HepG2 (cell line): ENCODE measurements at regions not wholly inside any gene's neighbourhood (a gene's known extent, or its start where the extent isn't known, plus 50 kb on each side); places are given as distances from the start of the nearest gene placed in this dataset.

ENCODE experiments used
- ATAC-seq: fragments of 200-7000 bp; cut with Tn5 transposase; 3 replicates; pipeline ENCODE4 v1.9.1; 2020; ENCODE audit warnings: mild to moderate bottlenecking, moderate library complexity
- BruUV-seq: library from RNA; stranded (reverse); fragments of 400-500 nt; replicated peaks from 2 replicates; lab custom pipeline; 2021; lab: Mats Ljungman, UMichigan
- CTCF ChIA-PET: fragments of 300-600 bp; formaldehyde crosslinking; extraction: SDS; loops from one replicate; lab custom pipeline; 2021; ENCODE audit warnings: low total read pairs, inconsistent platforms, low intra/inter-chr PET ratio; lab: Yijun Ruan, JAX
- POLR2A ChIA-PET: fragments of 350-600 bp; sonication (Branson Sonifier 250); formaldehyde crosslinking; loops from one replicate; lab custom pipeline; 2020; ENCODE audit warnings: antibody characterized with exemption, inconsistent platforms; lab: Yijun Ruan, JAX
- DNase-seq: peaks from one replicate; pipeline ENCODE4 v3.0.0-alpha.2; 2015; ENCODE audit warnings: low spot score
- FAIRE-seq: peaks from 3 replicates; lab custom pipeline; 2011; peaks lifted over from hg19 to GRCh38; lab: Jason Lieb, UNC
- H2AFZ ChIP-seq: one replicate; pipeline ENCODE4 v1.6.1; 2011; ENCODE audit warnings: low read length, inconsistent platforms
- H3K27ac ChIP-seq: fragments of 300-600 bp; 3 replicates; pipeline ENCODE4 v1.8.0; 2011; ENCODE audit warnings: mixed run types, mild to moderate bottlenecking, mixed read lengths, low read length, inconsistent platforms; ENCODE audit not compliant: insufficient read depth; ENCODE audit errors: extremely low read length
- H3K27me3 ChIP-seq, 2 experiments: fragments of 200-600 bp in 1 of 2; 2 replicates in 1 of 2; 3 replicates in 1 of 2; pipeline versions ENCODE4 v1.6.0 to v1.8.0; 2011; ENCODE audit warnings: low read length in 2 of 2, mild to moderate bottlenecking in 2 of 2, moderate library complexity in 2 of 2, inconsistent platforms in 1 of 2; ENCODE audit not compliant: insufficient read depth in 2 of 2, control insufficient read depth in 1 of 2
- H3K36me3 ChIP-seq, 2 experiments: fragments of 200-600 bp in 1 of 2; replicated peaks in 1 of 2; 2 replicates in 1 of 2; 3 replicates in 1 of 2; pipeline versions ENCODE4 v1.5.1 to v1.8.0; 2011; ENCODE audit warnings: low read length in 2 of 2, inconsistent platforms in 1 of 2; ENCODE audit not compliant: insufficient read depth in 2 of 2, control insufficient read depth in 1 of 2
- H3K4me1 ChIP-seq: 2 replicates; pipeline ENCODE4 v1.5.1; 2012; ENCODE audit warnings: low read length, inconsistent platforms; ENCODE audit not compliant: insufficient read depth
- H3K4me2 ChIP-seq: 2 replicates; pipeline ENCODE4 v1.6.0; 2011; ENCODE audit warnings: low read depth, low read length, inconsistent platforms
- H3K4me3 ChIP-seq, 3 experiments: fragments of 200-600 bp in 1 of 3; sonication (generic), shearing (Covaris generic) in 1 of 3; replicated peaks in 1 of 3; 2 replicates each; pipeline ENCODE4 v1.5.1; 2011 to 2016; ENCODE audit warnings: low read length in 3 of 3, inconsistent platforms in 2 of 3, low read depth in 2 of 3, mild to moderate bottlenecking in 2 of 3, control low read depth in 1 of 3, mixed read lengths in 1 of 3; ENCODE audit not compliant: insufficient read depth in 1 of 3
- H3K79me2 ChIP-seq: one replicate; pipeline ENCODE4 v1.6.1; 2011; ENCODE audit warnings: low read length, inconsistent platforms; ENCODE audit not compliant: insufficient read depth
- H3K9ac ChIP-seq: 2 replicates; pipeline ENCODE4 v1.6.0; 2011; ENCODE audit warnings: mild to moderate bottlenecking, low read depth, low read length, inconsistent platforms; ENCODE audit not compliant: insufficient read depth
- H3K9me3 ChIP-seq: 2 replicates; pipeline ENCODE4 v1.5.1; 2012; ENCODE audit warnings: mild to moderate bottlenecking, low read length
- H4K20me1 ChIP-seq: 2 replicates; pipeline ENCODE4 v1.6.0; 2011; ENCODE audit warnings: inconsistent platforms, mild to moderate bottlenecking, low read length, moderate library complexity; ENCODE audit not compliant: insufficient read depth
- ATF4 ChIP-seq, 2 experiments: fragments of 450-650 bp in 1 of 2; sonication (generic) in 1 of 2; formaldehyde crosslinking; IDR thresholded peaks; 2 replicates each; pipeline versions ENCODE4 v1.5.0 to v1.8.0; 2020 to 2022; ENCODE audit warnings: mild to moderate bottlenecking in 1 of 2, missing genetic modification reagents in 1 of 2
- E2F1 ChIP-seq: sonication (generic); formaldehyde crosslinking; IDR thresholded peaks from 2 replicates; pipeline ENCODE4 v1.5.0; 2020; ENCODE audit warnings: missing genetic modification reagents
- IRF9 ChIP-seq: sonication (generic); formaldehyde crosslinking; IDR thresholded peaks from 2 replicates; pipeline ENCODE4 v1.8.0; 2022; ENCODE audit warnings: missing genetic modification reagents, mild to moderate bottlenecking, borderline replicate concordance
- KDM2A ChIP-seq: sonication (generic); formaldehyde crosslinking; IDR thresholded peaks from 2 replicates; pipeline ENCODE4 v1.4.0; 2020; ENCODE audit warnings: low read depth, missing genetic modification reagents, borderline replicate concordance
- MLXIP ChIP-seq: sonication (generic); formaldehyde crosslinking; IDR thresholded peaks from 2 replicates; pipeline ENCODE4 v1.9.0; 2021; ENCODE audit warnings: missing genetic modification reagents, borderline replicate concordance
- THAP8 ChIP-seq: sonication (generic); formaldehyde crosslinking; IDR thresholded peaks from 2 replicates; pipeline ENCODE4 v1.5.1; 2020; ENCODE audit warnings: missing genetic modification reagents, mild to moderate bottlenecking, borderline replicate concordance
- XBP1 ChIP-seq: sonication (generic); formaldehyde crosslinking; IDR thresholded peaks from 2 replicates; pipeline ENCODE4 v1.5.0; 2020; ENCODE audit warnings: missing genetic modification reagents
- ZMYM3 ChIP-seq: sonication (generic); formaldehyde crosslinking; IDR thresholded peaks from 2 replicates; pipeline ENCODE4 v1.5.1; 2020; ENCODE audit warnings: mild to moderate bottlenecking, missing genetic modification reagents
- ZNF142 ChIP-seq: sonication (generic); formaldehyde crosslinking; IDR thresholded peaks from 2 replicates; pipeline ENCODE4 v1.4.0; 2020; ENCODE audit warnings: missing genetic modification reagents
- ZNF253 ChIP-seq: sonication (generic); formaldehyde crosslinking; IDR thresholded peaks from 2 replicates; pipeline ENCODE4 v1.8.0; 2022; ENCODE audit warnings: mild to moderate bottlenecking, missing genetic modification reagents, borderline replicate concordance
- ZNF296 ChIP-seq: sonication (generic); formaldehyde crosslinking; conservative IDR thresholded peaks from 2 replicates; pipeline ENCODE4 v1.5.0; 2020; ENCODE audit warnings: mild to moderate bottlenecking, missing genetic modification reagents
- WGBS: methylation state at CpG from one replicate; pipeline ENCODE4 v1.1.6; 2017; ENCODE audit warnings: low lambda C conversion rate; 5-methylcytosine and 5-hydroxymethylcytosine counted together
- in situ Hi-C: cut with HindIII; loops from 2 replicates; pipeline ENCODE4 v1.10.0; 2017; ENCODE audit warnings: low pct_unique_long_range_greater_than_20kb; ENCODE audit not compliant: extremely low pct_ligation_motif_present
- intact Hi-C: fragments of 100-400 bp; cut with micrococcal nuclease; formaldehyde crosslinking; loops from one replicate; pipeline ENCODE4 v1.10.0; 2022; ENCODE audit not compliant: unreplicated experiment

GRCh38 chr3:29128001-29128400, 152.9 kb upstream of the RBMS3 start:
- no peaks in the 10 kb centered on the region for H4K20me1 ChIP-seq
- no peaks in the 10 kb centered on the region for H3K27me3 ChIP-seq
- H3K4me2 ChIP-seq, result no peak overlapping the region
- DNase-seq (no peak), ATAC-seq (no peak), FAIRE-seq (no peak)
- no peak overlapping the region for H2AFZ ChIP-seq
- H3K9me3 ChIP-seq, result 0 out of 2 replicates have a peak, but pooled peaks cover 5% of the 10 kb centered on the region
- WGBS, result 3% methylated on average over 2 of the region's 2 CpGs
- H3K36me3 ChIP-seq, result no peaks in the 10 kb centered on the region
- no peaks in the 10 kb centered on the region for H3K4me1 ChIP-seq
- CTCF ChIA-PET, result no interaction called here
- H3K4me3 ChIP-seq, result no peak overlapping the region
- no peak overlapping the region for H3K27ac ChIP-seq
- in situ Hi-C loops (no loop called here), intact Hi-C loops (loop anchor here (5.0 kb wide), 1 partner anchor 1919 kb away; no protein-coding TSS in a partner anchor)
- POLR2A ChIA-PET, result no interaction called here
- no TSS peak for BruUV-seq
- no peaks in the 10 kb centered on the region for H3K79me2 ChIP-seq
- H3K9ac ChIP-seq, result no peak overlapping the region
- TF ChIP-seq MLXIP (CRISPR knock-in tag), result no peak
- TF ChIP-seq ZMYM3 (CRISPR knock-in tag), result no peak
- no peak for TF ChIP-seq KDM2A
- TF ChIP-seq ZNF142, result no peak
- no peak for TF ChIP-seq ZNF296 (CRISPR knock-in tag)
- TF ChIP-seq E2F1 (CRISPR knock-in tag), result no peak
- TF ChIP-seq THAP8 (CRISPR knock-in tag), result no peak
- TF ChIP-seq ATF4 (CRISPR knock-in tag; IDR thresholded peaks at IDR 0.05), result no peak
- no peak for TF ChIP-seq XBP1 (CRISPR knock-in tag)
- no peak for TF ChIP-seq ZNF253 (CRISPR knock-in tag)
- TF ChIP-seq IRF9 (CRISPR knock-in tag), result no peak
